NCI-H146 treated with DMSO at 0.1 percent for 48 hours (cell line): ENCODE measurements at regions not wholly inside any gene's neighbourhood (a gene's known extent, or its start where the extent isn't known, plus 50 kb on each side); places are given as distances from the start of the nearest gene placed in this dataset.
A peak's percentile ranks its signal among the peaks of the same experiment; 100 is the strongest.
"Not testable (repeated sequence)": the region's sequence is repeated elsewhere in the genome, so short reads cannot be mapped to it uniquely, and the experiment has no call there.

Experiments
- DNase-seq: peaks from one replicate; lab custom pipeline; 2025; ENCODE audit not compliant: unreplicated experiment; lab: John Stamatoyannopoulos, UW

GRCh38 chr21:21996891-21997290 lies 998.7 kb downstream of the NCAM2 start:
- no peak for DNase-seq

GRCh38 chr21:21997390-21998333 lies 999.5 kb downstream of the NCAM2 start:
- no peak for DNase-seq

DNA sequence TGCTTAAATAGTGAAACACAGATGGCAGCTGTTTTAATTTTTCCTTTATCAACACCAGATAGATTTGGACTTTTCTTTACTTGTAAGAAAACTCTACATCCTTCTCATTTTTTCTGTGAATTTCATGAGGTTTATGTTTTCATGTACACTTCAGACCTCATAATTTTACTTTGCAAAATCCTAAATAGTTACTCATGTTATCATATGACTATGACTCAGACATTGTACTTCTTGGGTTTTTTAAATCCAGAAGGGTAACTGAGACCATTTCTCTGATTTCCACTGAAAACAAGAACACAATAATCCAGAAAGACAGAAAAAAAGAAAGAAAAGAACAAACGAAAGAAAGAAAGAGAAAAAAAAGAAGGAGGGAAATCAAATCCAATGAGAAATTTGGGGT lies 1021.6 kb downstream of the NCAM2 start:
- no peak for DNase-seq

DNA sequence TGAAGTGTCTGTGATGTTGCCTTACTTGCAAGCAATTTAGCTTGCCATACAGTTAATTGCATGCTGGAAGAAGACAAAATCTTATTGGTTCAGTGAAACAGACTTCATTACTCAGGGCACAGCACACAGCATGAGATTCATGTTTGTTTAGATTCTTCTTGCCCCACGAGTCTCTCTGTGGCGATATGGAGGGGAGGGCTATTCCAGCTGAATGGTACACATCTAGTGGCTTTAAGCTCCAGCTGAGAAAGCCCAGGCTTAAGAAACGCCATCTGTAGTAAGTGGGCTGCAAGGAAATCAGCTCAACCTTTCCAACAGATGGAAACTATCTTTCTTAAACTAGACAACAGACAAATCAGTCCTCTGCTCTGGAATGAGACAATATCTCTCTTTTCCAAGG lies 1022.0 kb downstream of the NCAM2 start:
- DNase-seq, result no peak

DNA sequence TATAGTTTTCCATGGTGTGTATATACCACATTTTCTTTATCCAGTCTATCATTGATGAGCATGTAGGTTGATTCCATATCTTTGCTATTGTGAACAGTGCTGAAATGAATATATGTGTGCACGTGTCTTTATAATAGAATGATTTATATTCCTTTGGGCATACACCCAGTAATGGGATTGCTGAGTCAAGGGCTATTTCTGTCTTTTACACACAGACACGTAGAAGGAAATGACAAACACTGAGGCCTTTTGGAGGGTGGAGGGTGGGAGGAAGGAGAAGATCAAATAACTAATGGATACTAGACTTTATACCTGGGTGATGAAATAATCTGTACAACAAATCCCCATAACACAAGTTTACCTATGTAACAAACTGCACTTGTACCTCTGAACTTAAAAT lies 1025.7 kb downstream of the NCAM2 start:
- not testable (repeated sequence) for DNase-seq

- DNase-seq, result no peak
Observed at GRCh38 chr21:22044431-22044830, 1046.2 kb downstream of the NCAM2 start.

DNA sequence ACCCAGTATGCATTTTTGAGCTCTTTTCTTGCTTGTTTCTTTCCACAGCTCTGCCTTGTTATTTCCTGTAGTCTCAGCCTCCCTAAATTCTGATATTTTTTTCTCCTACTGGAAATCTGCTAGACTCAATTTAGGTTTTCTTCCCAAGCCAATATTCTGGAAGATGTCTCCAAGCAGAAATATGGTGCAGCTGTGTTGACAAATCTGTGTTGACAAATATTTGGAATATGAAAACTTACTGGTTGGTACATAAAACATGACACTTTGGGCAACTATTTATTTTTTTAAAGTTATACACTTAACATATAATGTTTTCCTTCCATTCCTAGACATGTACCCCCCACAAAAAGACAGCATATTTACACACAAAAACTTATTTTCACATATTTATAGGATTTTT lies 1048.4 kb downstream of the NCAM2 start:
- no peak for DNase-seq

DNA sequence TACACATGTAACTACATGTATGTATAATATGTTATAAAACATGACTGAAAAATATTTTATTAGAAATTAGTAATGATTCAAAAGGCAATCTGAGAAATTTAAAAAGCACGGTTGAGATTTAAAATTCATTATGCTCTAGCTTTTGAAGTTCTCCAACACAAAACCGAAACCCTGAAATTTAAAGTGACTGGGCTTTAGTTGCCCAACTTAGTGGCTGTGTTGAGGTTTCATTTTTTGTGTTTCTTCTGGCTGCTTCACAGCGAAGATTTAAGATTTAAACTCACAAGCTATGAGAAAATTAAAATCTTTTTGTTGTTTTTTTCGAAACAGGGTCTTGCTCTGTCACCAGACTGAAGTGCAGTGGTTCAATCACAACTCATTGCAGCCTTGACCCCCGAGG lies 1058.7 kb downstream of the NCAM2 start:
- DNase-seq, result no peak

- DNase-seq, result no peak
Observed at GRCh38 chr21:22062472-22063139, 1064.4 kb downstream of the NCAM2 start.

DNA sequence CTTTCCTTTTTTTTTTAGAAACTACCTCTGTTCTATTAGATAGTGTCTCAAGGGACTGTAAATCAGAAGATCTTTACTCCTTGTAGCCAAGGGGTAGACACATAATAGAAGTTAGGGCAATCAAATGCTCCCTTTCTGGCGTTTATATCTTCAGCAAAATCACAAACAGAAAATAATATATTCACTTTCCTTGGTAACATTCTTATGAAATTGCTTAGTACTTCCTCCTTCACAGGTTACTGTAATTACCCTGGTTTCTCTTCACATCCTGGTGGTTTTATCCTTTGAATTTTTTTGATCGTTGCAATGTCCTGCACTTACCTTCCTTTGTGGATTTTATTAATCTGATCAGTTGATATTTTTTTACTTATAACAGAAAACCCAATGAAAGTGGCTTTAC lies 1064.9 kb downstream of the NCAM2 start:
- DNase-seq, result no peak

DNA sequence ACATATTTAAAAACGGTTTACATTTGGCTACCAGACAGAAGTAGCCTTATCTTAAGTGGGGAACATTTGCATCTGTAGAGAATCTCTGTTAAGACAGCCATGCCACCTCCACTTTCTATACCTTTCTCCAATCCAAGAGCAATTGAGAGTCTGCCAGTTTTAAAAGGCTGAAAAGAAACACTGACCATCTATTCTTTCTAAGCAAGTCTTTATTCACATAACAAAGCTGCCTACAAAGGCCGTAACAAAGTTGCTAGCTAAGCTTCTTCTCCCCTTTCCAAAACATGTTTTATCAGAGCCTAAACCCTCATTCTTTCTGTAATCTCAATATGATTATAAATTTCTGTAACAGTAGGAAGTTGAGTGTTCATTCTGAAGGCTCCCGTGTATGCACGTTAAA lies 1078.3 kb downstream of the NCAM2 start:
- DNase-seq, result no peak

DNA sequence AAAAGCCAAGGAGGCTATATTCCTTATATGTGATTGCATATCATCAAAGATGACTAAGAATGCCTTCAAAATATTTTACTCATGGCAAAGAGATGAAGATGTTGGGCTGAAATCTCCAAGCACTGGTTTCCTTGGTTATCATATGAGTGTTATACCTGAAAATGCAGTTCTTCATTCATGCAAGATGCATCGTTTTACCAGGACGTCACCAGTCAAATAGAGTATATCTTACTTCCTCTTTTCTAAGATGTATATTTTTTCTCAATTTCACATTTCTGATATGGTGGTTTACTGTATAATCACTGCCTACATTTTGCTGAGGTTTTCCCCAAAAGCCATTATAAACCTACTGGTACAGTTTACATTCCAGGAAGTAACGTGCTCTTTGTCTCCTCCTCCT lies 1085.7 kb downstream of the NCAM2 start:
- DNase-seq, result no peak

- no peak for DNase-seq
Observed at GRCh38 chr21:22096314-22096713, 1098.1 kb downstream of the NCAM2 start.

- DNase-seq, result no peak
Observed at GRCh38 chr21:22106720-22107410, 1108.7 kb downstream of the NCAM2 start.

- DNase-seq, result peak; percentile 34
Observed at GRCh38 chr21:22115746-22116145, 1117.5 kb downstream of the NCAM2 start.

- DNase-seq, result no peak
Observed at GRCh38 chr21:22120616-22121266, 1122.5 kb downstream of the NCAM2 start.

DNA sequence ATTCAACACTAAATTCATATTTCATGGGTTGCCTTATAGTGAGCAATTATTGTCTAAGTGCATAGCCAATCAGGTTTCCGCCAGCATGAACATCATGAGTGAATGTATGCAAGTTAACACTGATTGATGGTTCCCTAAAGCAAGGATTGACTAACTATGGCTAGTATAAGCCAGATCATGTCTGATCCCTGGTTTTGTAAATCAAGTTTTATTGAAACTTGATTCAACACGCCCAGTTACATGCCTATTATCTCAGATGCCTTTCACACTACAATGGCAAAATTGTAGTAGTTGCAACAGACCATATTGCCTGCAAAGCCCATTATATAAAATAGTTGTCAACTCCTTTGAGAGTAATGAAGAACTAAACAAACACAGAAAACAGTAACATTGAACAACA lies 1127.4 kb downstream of the NCAM2 start:
- DNase-seq, result no peak

DNA sequence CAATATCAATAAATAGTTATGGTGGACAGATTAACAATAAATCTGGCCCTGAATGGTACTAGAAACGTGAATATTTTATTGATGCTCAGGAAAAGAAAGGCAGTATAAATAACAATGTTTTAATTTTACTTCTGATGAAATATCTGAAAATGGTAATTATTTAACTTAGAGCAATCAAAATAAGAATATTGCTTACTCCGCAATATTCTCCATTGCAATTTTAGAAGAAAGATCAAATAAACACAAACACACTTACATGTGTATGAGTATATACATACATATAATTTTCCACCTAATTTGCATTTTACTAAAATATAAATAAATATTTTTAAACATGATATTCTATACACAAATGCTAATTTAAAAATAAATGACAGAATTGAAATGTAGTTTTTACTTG lies 1130.5 kb downstream of the NCAM2 start:
- no peak for DNase-seq

GRCh38 chr21:22132358-22133071 lies 1134.3 kb downstream of the NCAM2 start:
- DNase-seq, result no peak

GRCh38 chr21:22136740-22137139 lies 1138.5 kb downstream of the NCAM2 start:
- no peak for DNase-seq
